K562 (cell line): ENCODE measurements at regions not wholly inside any gene's neighbourhood (a gene's known extent, or its start where the extent isn't known, plus 50 kb on each side); places are given as distances from the start of the nearest gene placed in this dataset.
A peak's percentile ranks its signal among the peaks of the same experiment; 100 is the strongest.

Source experiments
- CHCHD3 ChIP-seq: fragments of 250-450 bp; sonication (Bioruptor Pico); IDR thresholded peaks from 2 replicates; pipeline ENCODE4 v2.1.2; 2022; ENCODE audit warnings: mild to moderate bottlenecking
- DNMT1 ChIP-seq: fragments of 450-650 bp; IDR thresholded peaks from 2 replicates; pipeline ENCODE4 v1.6.1; 2016; ENCODE audit warnings: antibody characterized with exemption, mild to moderate bottlenecking
- FOXK2 ChIP-seq, 2 experiments: fragments of 450-650 bp; IDR thresholded peaks in 1 of 2; conservative IDR thresholded peaks in 1 of 2; 2 replicates each; pipeline ENCODE4 v1.6.1; 2016; ENCODE audit warnings: low read depth in 2 of 2, mild to moderate bottlenecking in 1 of 2
- GTF2B ChIP-seq: IDR thresholded peaks from 2 replicates; pipeline ENCODE4 v1.6.1; 2011; ENCODE audit not compliant: insufficient read length; ENCODE audit errors: extremely low read depth
- HDGF ChIP-seq: fragments of 450-650 bp; IDR thresholded peaks from 2 replicates; pipeline ENCODE4 v1.6.1; 2016
- IRF1 ChIP-seq: sonication (generic); formaldehyde crosslinking; IDR thresholded peaks from 2 replicates; pipeline ENCODE4 v1.8.0; 2022; ENCODE audit warnings: missing genetic modification reagents, mild to moderate bottlenecking, borderline replicate concordance
- MLLT1 ChIP-seq, 2 experiments: fragments of 450-650 bp; IDR thresholded peaks; 2 replicates each; pipeline ENCODE4 v1.6.1; 2016
- NFIX ChIP-seq: fragments of 250-450 bp; sonication (Bioruptor Pico); IDR thresholded peaks from 2 replicates; pipeline ENCODE4 v1.4.0; 2020; ENCODE audit warnings: low read depth, mild to moderate bottlenecking, moderate library complexity
- OTX1 ChIP-seq: fragments of 450-650 bp; formaldehyde crosslinking; IDR thresholded peaks from 2 replicates; pipeline ENCODE4 v1.4.0; 2022; ENCODE audit warnings: mild to moderate bottlenecking
- RBM14 ChIP-seq: fragments of 200-400 bp; formaldehyde crosslinking; IDR thresholded peaks from 2 replicates; pipeline ENCODE4 v1.6.1; 2018; ENCODE audit warnings: low read depth, mild to moderate bottlenecking, low read length, moderate library complexity, borderline replicate concordance; ENCODE audit not compliant: insufficient read depth
- SNIP1 ChIP-seq: fragments of 450-650 bp; IDR thresholded peaks from 2 replicates; pipeline ENCODE4 v1.7.1; 2017; ENCODE audit warnings: low read depth, mild to moderate bottlenecking
- SP1 ChIP-seq: sonication (generic); formaldehyde crosslinking; IDR thresholded peaks from 2 replicates; pipeline ENCODE4 v1.8.1; 2022; ENCODE audit warnings: mild to moderate bottlenecking, missing genetic modification reagents
- SREBF2 ChIP-seq: sonication (generic); formaldehyde crosslinking; IDR thresholded peaks from 2 replicates; pipeline ENCODE4 v1.4.0; 2020; ENCODE audit warnings: mild to moderate bottlenecking, missing genetic modification reagents
- ZBTB33 ChIP-seq: sonication (generic); formaldehyde crosslinking; IDR thresholded peaks from 2 replicates; pipeline ENCODE4 v1.8.1; 2023; ENCODE audit warnings: mild to moderate bottlenecking, missing genetic modification reagents
- ZKSCAN3 ChIP-seq: fragments of 250-450 bp; sonication (Bioruptor Pico); IDR thresholded peaks from 2 replicates; pipeline ENCODE4 v1.4.0; 2020
- ZNF175 ChIP-seq: fragments of 200-800 bp; sonication (Bioruptor generic); IDR thresholded peaks from 2 replicates; pipeline ENCODE4 v1.6.1; 2016; ENCODE audit warnings: low read depth, mild to moderate bottlenecking, missing genetic modification characterization, missing compliant biosample characterization
- ZNF395 ChIP-seq: fragments of 200-800 bp; sonication (Bioruptor generic); IDR thresholded peaks from 2 replicates; pipeline ENCODE4 v1.6.1; 2017; ENCODE audit warnings: missing genetic modification characterization, missing compliant biosample characterization
- ZNF398 ChIP-seq: fragments of 250-450 bp; sonication (Bioruptor Pico); IDR thresholded peaks from 2 replicates; pipeline ENCODE4 v1.8.0; 2021; ENCODE audit warnings: moderate library complexity, mild to moderate bottlenecking, inconsistent platforms
- ZNF780A ChIP-seq: fragments of 250-450 bp; sonication (Bioruptor Pico); IDR thresholded peaks from 2 replicates; pipeline ENCODE4 v1.5.0; 2021; ENCODE audit warnings: mild to moderate bottlenecking

GRCh38 chr6:27019651-27020552 is 227.6 kb upstream of the PRSS16 start (continued):
- TF ChIP-seq RBM14 (no peak), FOXK2 (conservative IDR thresholded peaks at IDR 0.05 in 1 of 2, IDR thresholded peaks at IDR 0.05 in 1 of 2; ENCODE audit: low read depth in 2 of 2) (peak; percentile 61 to 79; a peak in 3 of 4 replicates), SP1 (CRISPR knock-in tag) (peak; percentile 77), GTF2B (peak; percentile 22), SNIP1 (no peak), ZBTB33 (CRISPR knock-in tag) (peak; percentile 89), NFIX (no peak), ZNF175 (CRISPR knock-in tag) (no peak), OTX1 (CRISPR knock-in tag) (peak; percentile 46; the same call in 1 of the 2 replicates), DNMT1 (no peak), HDGF (no peak), CHCHD3 (CRISPR knock-in tag) (0 out of 2 replicates have a peak, but pooled peaks have one; percentile 70), IRF1 (no peak), ZKSCAN3 (no peak), ZNF398 (CRISPR knock-in tag) (no peak), MLLT1 (IDR thresholded peaks at IDR 0.05) (peak in 1 of 2 experiments; percentile 55; a peak in 3 of 4 replicates), ZNF780A (no peak), SREBF2 (peak; percentile 76; the same call in 1 of the 2 replicates), ZNF395 (CRISPR knock-in tag) (peak; percentile 77)
